ENCODE measurements at regions not wholly inside any gene's neighbourhood (a gene's known extent, or its start where the extent isn't known, plus 50 kb on each side); places are given as distances from the start of the nearest gene placed in this dataset.

GRCh38 chr10:120392671-120393079 is 64.4 kb upstream of the PLPP4 start:
- intact Hi-C loops (cut with micrococcal nuclease; ENCODE audit: unreplicated experiment): no loop called here
- H3K27me3 ChIP-seq (replicated peaks; ENCODE audit: insufficient read depth, low read depth, low read length, poor library complexity): peaks cover under 1% of the 10 kb centered on the region
- no peak for TF ChIP-seq EZH2 (IDR thresholded peaks at IDR 0.05; ENCODE audit: borderline replicate concordance, low read depth, low read length, poor library complexity, severe bottlenecking)
- no peaks in the 10 kb centered on the region for H3K4me1 ChIP-seq (ENCODE audit: insufficient read depth, low read length, poor library complexity, severe bottlenecking)
- CTCF ChIA-PET: no interaction called here
- H3K36me3 ChIP-seq (ENCODE audit: insufficient read depth, low read length, poor library complexity, severe bottlenecking): no peaks in the 10 kb centered on the region
- no peak for DNase-seq (ENCODE audit: low spot score)
- no TSS peak for BruUV-seq (replicated peaks)
- no peak overlapping the region for H3K27ac ChIP-seq (ENCODE audit: low read depth, low read length, poor library complexity, severe bottlenecking)
- POLR2A ChIA-PET (ENCODE audit: low non-redundant PET): no interaction called here
- H3K4me3 ChIP-seq (ENCODE audit: low read depth, low read length, poor library complexity, severe bottlenecking): no peak overlapping the region
- H3K9me3 ChIP-seq (ENCODE audit: low read depth, low read length, poor library complexity, severe bottlenecking): no peaks in the 10 kb centered on the region

GRCh38 chr10:120394446-120394845 is 62.6 kb upstream of the PLPP4 start:
- H3K9me3 ChIP-seq (ENCODE audit: low read depth, low read length, poor library complexity, severe bottlenecking): no peaks in the 10 kb centered on the region
- ChIA-PET CTCF (no interaction called here), POLR2A (ENCODE audit: low non-redundant PET) (no interaction called here)
- intact Hi-C loops (cut with micrococcal nuclease; ENCODE audit: unreplicated experiment): no loop called here
- H3K27ac ChIP-seq (ENCODE audit: low read depth, low read length, poor library complexity, severe bottlenecking): no peak overlapping the region
- no peaks in the 10 kb centered on the region for H3K4me1 ChIP-seq (ENCODE audit: insufficient read depth, low read length, poor library complexity, severe bottlenecking)
- peaks cover 3% of the 10 kb centered on the region for H3K27me3 ChIP-seq (replicated peaks; ENCODE audit: insufficient read depth, low read depth, low read length, poor library complexity)
- H3K36me3 ChIP-seq (ENCODE audit: insufficient read depth, low read length, poor library complexity, severe bottlenecking): no peaks in the 10 kb centered on the region
- no peak for DNase-seq (ENCODE audit: low spot score)
- no peak overlapping the region for H3K4me3 ChIP-seq (ENCODE audit: low read depth, low read length, poor library complexity, severe bottlenecking)
- TF ChIP-seq EZH2 (IDR thresholded peaks at IDR 0.05; ENCODE audit: borderline replicate concordance, low read depth, low read length, poor library complexity, severe bottlenecking) (no peak), CTCF (conservative IDR thresholded peaks at IDR 0.05; ENCODE audit: low read depth, low read length) (no peak)
- no TSS peak for BruUV-seq (replicated peaks)

- Histone ChIP-seq H3K27me3 (replicated peaks; ENCODE audit: insufficient read depth, low read depth, low read length, poor library complexity) (peaks cover 3% of the 10 kb centered on the region), H3K27ac (ENCODE audit: low read depth, low read length, poor library complexity, severe bottlenecking) (no peak overlapping the region), H3K4me3 (ENCODE audit: low read depth, low read length, poor library complexity, severe bottlenecking) (no peak overlapping the region), H3K36me3 (ENCODE audit: insufficient read depth, low read length, poor library complexity, severe bottlenecking) (no peaks in the 10 kb centered on the region), H3K9me3 (ENCODE audit: low read depth, low read length, poor library complexity, severe bottlenecking) (no peaks in the 10 kb centered on the region), H3K4me1 (ENCODE audit: insufficient read depth, low read length, poor library complexity, severe bottlenecking) (no peaks in the 10 kb centered on the region)
- POLR2A ChIA-PET (ENCODE audit: low non-redundant PET): no interaction called here
- no peak for DNase-seq (ENCODE audit: low spot score)
- BruUV-seq (replicated peaks): no TSS peak
- CTCF ChIA-PET: no interaction called here
- TF ChIP-seq EZH2 (IDR thresholded peaks at IDR 0.05; ENCODE audit: borderline replicate concordance, low read depth, low read length, poor library complexity, severe bottlenecking): no peak
- no peak for TF ChIP-seq CTCF (conservative IDR thresholded peaks at IDR 0.05; ENCODE audit: low read depth, low read length)
- intact Hi-C loops (cut with micrococcal nuclease; ENCODE audit: unreplicated experiment): no loop called here
These were observed 60.8 kb upstream of the PLPP4 start for GRCh38 chr10:120396228-120396627.

- intact Hi-C loops (cut with micrococcal nuclease; ENCODE audit: unreplicated experiment): no loop called here
These were observed 58.8 kb upstream of the PLPP4 start for GRCh38 chr10:120398180-120398579.

More at GRCh38 chr10:120398180-120398579, 58.8 kb upstream of the PLPP4 start:
- Histone ChIP-seq H3K4me3 (ENCODE audit: low read depth, low read length, poor library complexity, severe bottlenecking) (no peak overlapping the region), H3K27me3 (replicated peaks; ENCODE audit: insufficient read depth, low read depth, low read length, poor library complexity) (peaks cover 3% of the 10 kb centered on the region), H3K36me3 (ENCODE audit: insufficient read depth, low read length, poor library complexity, severe bottlenecking) (no peaks in the 10 kb centered on the region), H3K9me3 (ENCODE audit: low read depth, low read length, poor library complexity, severe bottlenecking) (no peaks in the 10 kb centered on the region), H3K27ac (ENCODE audit: low read depth, low read length, poor library complexity, severe bottlenecking) (no peak overlapping the region), H3K4me1 (ENCODE audit: insufficient read depth, low read length, poor library complexity, severe bottlenecking) (no peaks in the 10 kb centered on the region)
- no peak for DNase-seq (ENCODE audit: low spot score)
- TF ChIP-seq CTCF (conservative IDR thresholded peaks at IDR 0.05; ENCODE audit: low read depth, low read length) (no peak), EZH2 (IDR thresholded peaks at IDR 0.05; ENCODE audit: borderline replicate concordance, low read depth, low read length, poor library complexity, severe bottlenecking) (no peak)
- POLR2A ChIA-PET (ENCODE audit: low non-redundant PET): no interaction called here
- no TSS peak for BruUV-seq (replicated peaks)
- CTCF ChIA-PET: no interaction called here
